ENCODE measurements at regions not wholly inside any gene's neighbourhood (a gene's known extent, or its start where the extent isn't known, plus 50 kb on each side); places are given as distances from the start of the nearest gene placed in this dataset.
"Not testable (repeated sequence)": the region's sequence is repeated elsewhere in the genome, so short reads cannot be mapped to it uniquely, and the experiment has no call there.

- no peak for ATAC-seq (ENCODE audit: insufficient read depth, low read depth)
- H3K4me1 ChIP-seq (ENCODE audit: insufficient read depth, low read length) = no peaks in the 10 kb centered on the region
- no peak overlapping the region for H3K9ac ChIP-seq (ENCODE audit: low read depth, low read length)
- no peak overlapping the region for H3K4me3 ChIP-seq (ENCODE audit: low read depth in 1 of 2, low read length in 2 of 2)
- H3K36me3 ChIP-seq (ENCODE audit: insufficient read depth, low read length) = no peaks in the 10 kb centered on the region
- DNase-seq = no peak
- no peak overlapping the region for H2AFZ ChIP-seq (ENCODE audit: low read depth, low read length)
- H3K27ac ChIP-seq (ENCODE audit: low read length) = no peak overlapping the region
- H3K27me3 ChIP-seq (ENCODE audit: insufficient read depth, low read length, poor library complexity) = no peaks in the 10 kb centered on the region
- H3K4me2 ChIP-seq (ENCODE audit: insufficient read depth, low read length) = no peak overlapping the region
- no peaks in the 10 kb centered on the region for H3K79me2 ChIP-seq (ENCODE audit: insufficient read depth, low read length)
- TF ChIP-seq EZH2 (IDR thresholded peaks at IDR 0.05; ENCODE audit: borderline replicate concordance, low read depth, low read length, severe bottlenecking) = no peak
- TF ChIP-seq CTCF (IDR thresholded peaks at IDR 0.05; ENCODE audit: borderline replicate concordance, extremely low read depth, low read length, poor library complexity, severe bottlenecking) = no peak
- peaks cover 4% of the 10 kb centered on the region for H3K9me3 ChIP-seq (ENCODE audit: insufficient read depth, low read length, severe bottlenecking)
- H4K20me1 ChIP-seq (ENCODE audit: insufficient read depth, low read length) = no peaks in the 10 kb centered on the region; the same call in 1 of the 2 replicates
Measured at GRCh38 chr16:88133507-88133843, 182.2 kb downstream of the BANP start.

- not testable (repeated sequence) for H3K4me3 ChIP-seq (ENCODE audit: low read depth in 1 of 2, low read length in 2 of 2); H3K4me1 ChIP-seq (ENCODE audit: insufficient read depth, low read length); H3K79me2 ChIP-seq (ENCODE audit: insufficient read depth, low read length); H4K20me1 ChIP-seq (ENCODE audit: insufficient read depth, low read length); H3K27ac ChIP-seq (ENCODE audit: low read length); H3K9ac ChIP-seq (ENCODE audit: low read depth, low read length); H3K27me3 ChIP-seq (ENCODE audit: insufficient read depth, low read length, poor library complexity); H2AFZ ChIP-seq (ENCODE audit: low read depth, low read length); DNase-seq; ATAC-seq (ENCODE audit: insufficient read depth, low read depth); H3K36me3 ChIP-seq (ENCODE audit: insufficient read depth, low read length); H3K4me2 ChIP-seq (ENCODE audit: insufficient read depth, low read length)
- peaks cover 11% of the 10 kb centered on the region for H3K9me3 ChIP-seq (ENCODE audit: insufficient read depth, low read length, severe bottlenecking)
Measured at GRCh38 chr16:88134172-88134898, 183.1 kb downstream of the BANP start.

GRCh38 chr16:88134899-88135682 is 183.9 kb downstream of the BANP start:
- H3K79me2 ChIP-seq (ENCODE audit: insufficient read depth, low read length); H4K20me1 ChIP-seq (ENCODE audit: insufficient read depth, low read length); H3K9ac ChIP-seq (ENCODE audit: low read depth, low read length); H3K27ac ChIP-seq (ENCODE audit: low read length); H3K36me3 ChIP-seq (ENCODE audit: insufficient read depth, low read length); H3K27me3 ChIP-seq (ENCODE audit: insufficient read depth, low read length, poor library complexity); ATAC-seq (ENCODE audit: insufficient read depth, low read depth); DNase-seq; H3K4me3 ChIP-seq (ENCODE audit: low read depth in 1 of 2, low read length in 2 of 2); H3K4me1 ChIP-seq (ENCODE audit: insufficient read depth, low read length); H2AFZ ChIP-seq (ENCODE audit: low read depth, low read length); H3K4me2 ChIP-seq (ENCODE audit: insufficient read depth, low read length): not testable (repeated sequence)
- H3K9me3 ChIP-seq (ENCODE audit: insufficient read depth, low read length, severe bottlenecking) = peaks cover 11% of the 10 kb centered on the region

- H3K4me3 ChIP-seq (ENCODE audit: low read depth in 1 of 2, low read length in 2 of 2); H3K27ac ChIP-seq (ENCODE audit: low read length); H3K9ac ChIP-seq (ENCODE audit: low read depth, low read length); H3K27me3 ChIP-seq (ENCODE audit: insufficient read depth, low read length, poor library complexity); H3K36me3 ChIP-seq (ENCODE audit: insufficient read depth, low read length); H4K20me1 ChIP-seq (ENCODE audit: insufficient read depth, low read length); DNase-seq; H3K4me1 ChIP-seq (ENCODE audit: insufficient read depth, low read length); H2AFZ ChIP-seq (ENCODE audit: low read depth, low read length); ATAC-seq (ENCODE audit: insufficient read depth, low read depth); H3K79me2 ChIP-seq (ENCODE audit: insufficient read depth, low read length); H3K4me2 ChIP-seq (ENCODE audit: insufficient read depth, low read length): not testable (repeated sequence)
- H3K9me3 ChIP-seq (ENCODE audit: insufficient read depth, low read length, severe bottlenecking) = peaks cover 11% of the 10 kb centered on the region
Measured at GRCh38 chr16:88136211-88136713, 185.0 kb downstream of the BANP start.

DNA sequence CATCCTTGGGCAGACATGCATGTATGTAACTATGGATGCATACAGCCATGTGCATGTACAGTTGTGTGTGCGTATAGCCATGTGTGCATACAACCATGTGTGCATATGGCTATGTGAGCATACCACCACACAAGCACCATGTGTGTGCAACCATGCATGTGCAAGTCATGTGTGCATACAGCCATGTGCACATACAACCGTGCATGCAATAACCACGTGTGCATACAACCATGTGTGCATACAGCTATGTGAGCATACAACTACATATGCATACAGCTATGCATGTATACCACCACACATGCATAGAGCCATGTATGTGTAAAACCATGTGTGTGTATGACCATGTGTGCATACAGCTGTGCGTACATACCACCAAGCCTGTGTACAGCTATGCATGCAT is 185.7 kb downstream of the BANP start:
- not testable (repeated sequence) for H3K9ac ChIP-seq (ENCODE audit: low read depth, low read length); H3K4me1 ChIP-seq (ENCODE audit: insufficient read depth, low read length); DNase-seq; H3K36me3 ChIP-seq (ENCODE audit: insufficient read depth, low read length); ATAC-seq (ENCODE audit: insufficient read depth, low read depth); H2AFZ ChIP-seq (ENCODE audit: low read depth, low read length); H3K79me2 ChIP-seq (ENCODE audit: insufficient read depth, low read length); H4K20me1 ChIP-seq (ENCODE audit: insufficient read depth, low read length); H3K27me3 ChIP-seq (ENCODE audit: insufficient read depth, low read length, poor library complexity); H3K4me3 ChIP-seq (ENCODE audit: low read depth in 1 of 2, low read length in 2 of 2); H3K4me2 ChIP-seq (ENCODE audit: insufficient read depth, low read length); H3K27ac ChIP-seq (ENCODE audit: low read length)
- peaks cover 11% of the 10 kb centered on the region for H3K9me3 ChIP-seq (ENCODE audit: insufficient read depth, low read length, severe bottlenecking)

DNA sequence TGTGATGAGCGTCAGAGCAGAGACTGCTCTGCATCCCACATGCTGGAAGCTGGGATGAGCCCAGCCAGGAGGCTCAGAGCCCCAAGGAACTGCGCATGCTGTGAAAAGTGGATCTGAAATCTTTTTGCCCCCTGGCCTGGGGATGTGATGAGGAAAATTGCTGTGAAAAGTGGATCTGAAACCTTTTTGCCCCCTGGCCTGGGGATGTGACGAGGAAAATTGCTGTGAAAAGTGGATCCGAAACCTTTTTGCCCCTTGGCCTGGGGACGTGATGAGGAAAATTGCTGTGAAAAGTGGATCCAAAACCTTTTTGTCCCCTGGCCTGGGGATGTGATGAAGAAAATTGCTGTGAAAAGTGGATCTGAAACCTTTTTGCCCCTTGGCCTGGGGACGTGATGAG is 187.9 kb downstream of the BANP start:
- H3K4me2 ChIP-seq (ENCODE audit: insufficient read depth, low read length); H4K20me1 ChIP-seq (ENCODE audit: insufficient read depth, low read length); H3K79me2 ChIP-seq (ENCODE audit: insufficient read depth, low read length); H3K4me1 ChIP-seq (ENCODE audit: insufficient read depth, low read length); ATAC-seq (ENCODE audit: insufficient read depth, low read depth); H3K4me3 ChIP-seq (ENCODE audit: low read depth in 1 of 2, low read length in 2 of 2); H2AFZ ChIP-seq (ENCODE audit: low read depth, low read length); H3K36me3 ChIP-seq (ENCODE audit: insufficient read depth, low read length); H3K9ac ChIP-seq (ENCODE audit: low read depth, low read length); DNase-seq; H3K27me3 ChIP-seq (ENCODE audit: insufficient read depth, low read length, poor library complexity); H3K27ac ChIP-seq (ENCODE audit: low read length): not testable (repeated sequence)
- H3K9me3 ChIP-seq (ENCODE audit: insufficient read depth, low read length, severe bottlenecking) = peaks cover 11% of the 10 kb centered on the region

DNA sequence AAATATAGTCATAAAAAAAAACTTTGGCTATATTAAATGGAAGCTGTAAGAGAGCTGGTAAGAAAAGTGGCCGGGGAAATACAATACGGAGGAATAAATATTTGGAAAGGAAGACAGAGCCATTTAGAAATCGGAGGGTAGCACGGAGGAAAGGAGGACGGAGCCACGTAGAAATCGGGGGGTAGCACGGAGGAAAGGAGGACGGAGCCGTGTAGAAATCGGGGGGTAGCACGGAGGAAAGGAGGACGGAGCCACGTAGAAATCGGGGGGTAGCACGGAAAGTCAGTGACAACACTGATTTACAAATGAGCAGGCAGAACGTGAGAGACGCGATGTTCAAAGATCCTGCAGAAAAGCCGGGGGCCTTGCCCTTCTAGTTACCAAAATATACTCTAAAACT is 189.0 kb downstream of the BANP start:
- H3K27ac ChIP-seq (ENCODE audit: low read length); H3K4me3 ChIP-seq (ENCODE audit: low read depth in 1 of 2, low read length in 2 of 2); H3K79me2 ChIP-seq (ENCODE audit: insufficient read depth, low read length); H3K36me3 ChIP-seq (ENCODE audit: insufficient read depth, low read length); DNase-seq; H3K4me1 ChIP-seq (ENCODE audit: insufficient read depth, low read length); H3K27me3 ChIP-seq (ENCODE audit: insufficient read depth, low read length, poor library complexity); H4K20me1 ChIP-seq (ENCODE audit: insufficient read depth, low read length); H2AFZ ChIP-seq (ENCODE audit: low read depth, low read length); ATAC-seq (ENCODE audit: insufficient read depth, low read depth); H3K9ac ChIP-seq (ENCODE audit: low read depth, low read length); H3K4me2 ChIP-seq (ENCODE audit: insufficient read depth, low read length): not testable (repeated sequence)
- H3K9me3 ChIP-seq (ENCODE audit: insufficient read depth, low read length, severe bottlenecking) = peaks cover 11% of the 10 kb centered on the region
